ENCODE measurements at regions not wholly inside any gene's neighbourhood (a gene's known extent, or its start where the extent isn't known, plus 50 kb on each side); places are given as distances from the start of the nearest gene placed in this dataset.

DNA sequence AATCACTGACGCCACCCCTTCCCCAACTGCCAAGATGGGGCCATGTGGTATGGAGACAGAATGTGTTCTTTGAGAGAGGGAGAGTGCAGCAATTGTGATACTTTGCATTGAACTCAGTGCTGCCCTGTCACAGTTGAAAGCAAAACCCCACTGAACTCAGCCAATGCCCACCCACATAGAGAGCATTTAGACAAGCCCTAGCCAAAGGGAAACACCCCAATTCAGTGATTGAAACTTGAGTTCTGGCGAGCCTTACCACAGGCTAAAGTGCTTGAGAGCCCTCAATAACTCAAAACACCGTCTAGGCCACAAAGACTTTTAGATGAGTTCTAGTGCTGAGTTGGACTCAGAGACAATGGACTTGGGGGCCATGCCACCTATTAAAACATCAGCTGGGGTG lies 751.9 kb upstream of the POT1 start:
- H2AFZ ChIP-seq (ENCODE audit: low read depth, low read length) = no peak overlapping the region
- H3K9me3 ChIP-seq (replicated peaks; ENCODE audit: control insufficient read depth, insufficient read depth, low read depth, low read length) = 0 out of 2 replicates have a peak, but pooled peaks cover 2% of the 10 kb centered on the region
- intact Hi-C loops (cut with micrococcal nuclease) = no loop called here
- no peaks in the 10 kb centered on the region for H3K4me1 ChIP-seq (replicated peaks in 1 of 2; ENCODE audit: control insufficient read depth in 2 of 2, insufficient read depth in 2 of 2, low read length in 2 of 2)
- ChIA-PET POLR2A (no interaction called here), CTCF (ENCODE audit: low intra/inter-chr PET ratio) (no interaction called here)
- no peaks in the 10 kb centered on the region for H4K20me1 ChIP-seq (replicated peaks; ENCODE audit: control insufficient read depth, insufficient read depth, low read length)
- H3K4me2 ChIP-seq (ENCODE audit: insufficient read depth, low read length) = no peak overlapping the region
- ATAC-seq (no peak), FAIRE-seq (no peak), DNase-seq (ENCODE audit: extremely low read depth in 1 of 4, low spot score in 3 of 4) (no peak)
- TF ChIP-seq ASH1L (IDR thresholded peaks at IDR 0.05; ENCODE audit: borderline replicate concordance, low read depth, partially characterized antibody) = no peak
- TF ChIP-seq, protein P1, sequence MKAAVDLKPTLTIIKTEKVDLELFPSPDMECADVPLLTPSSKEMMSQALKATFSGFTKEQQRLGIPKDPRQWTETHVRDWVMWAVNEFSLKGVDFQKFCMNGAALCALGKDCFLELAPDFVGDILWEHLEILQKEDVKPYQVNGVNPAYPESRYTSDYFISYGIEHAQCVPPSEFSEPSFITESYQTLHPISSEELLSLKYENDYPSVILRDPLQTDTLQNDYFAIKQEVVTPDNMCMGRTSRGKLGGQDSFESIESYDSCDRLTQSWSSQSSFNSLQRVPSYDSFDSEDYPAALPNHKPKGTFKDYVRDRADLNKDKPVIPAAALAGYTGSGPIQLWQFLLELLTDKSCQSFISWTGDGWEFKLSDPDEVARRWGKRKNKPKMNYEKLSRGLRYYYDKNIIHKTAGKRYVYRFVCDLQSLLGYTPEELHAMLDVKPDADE (conservative IDR thresholded peaks at IDR 0.05; ENCODE audit: control insufficient read depth, low read depth, low read length) = no peak
- TF ChIP-seq, protein P2, sequence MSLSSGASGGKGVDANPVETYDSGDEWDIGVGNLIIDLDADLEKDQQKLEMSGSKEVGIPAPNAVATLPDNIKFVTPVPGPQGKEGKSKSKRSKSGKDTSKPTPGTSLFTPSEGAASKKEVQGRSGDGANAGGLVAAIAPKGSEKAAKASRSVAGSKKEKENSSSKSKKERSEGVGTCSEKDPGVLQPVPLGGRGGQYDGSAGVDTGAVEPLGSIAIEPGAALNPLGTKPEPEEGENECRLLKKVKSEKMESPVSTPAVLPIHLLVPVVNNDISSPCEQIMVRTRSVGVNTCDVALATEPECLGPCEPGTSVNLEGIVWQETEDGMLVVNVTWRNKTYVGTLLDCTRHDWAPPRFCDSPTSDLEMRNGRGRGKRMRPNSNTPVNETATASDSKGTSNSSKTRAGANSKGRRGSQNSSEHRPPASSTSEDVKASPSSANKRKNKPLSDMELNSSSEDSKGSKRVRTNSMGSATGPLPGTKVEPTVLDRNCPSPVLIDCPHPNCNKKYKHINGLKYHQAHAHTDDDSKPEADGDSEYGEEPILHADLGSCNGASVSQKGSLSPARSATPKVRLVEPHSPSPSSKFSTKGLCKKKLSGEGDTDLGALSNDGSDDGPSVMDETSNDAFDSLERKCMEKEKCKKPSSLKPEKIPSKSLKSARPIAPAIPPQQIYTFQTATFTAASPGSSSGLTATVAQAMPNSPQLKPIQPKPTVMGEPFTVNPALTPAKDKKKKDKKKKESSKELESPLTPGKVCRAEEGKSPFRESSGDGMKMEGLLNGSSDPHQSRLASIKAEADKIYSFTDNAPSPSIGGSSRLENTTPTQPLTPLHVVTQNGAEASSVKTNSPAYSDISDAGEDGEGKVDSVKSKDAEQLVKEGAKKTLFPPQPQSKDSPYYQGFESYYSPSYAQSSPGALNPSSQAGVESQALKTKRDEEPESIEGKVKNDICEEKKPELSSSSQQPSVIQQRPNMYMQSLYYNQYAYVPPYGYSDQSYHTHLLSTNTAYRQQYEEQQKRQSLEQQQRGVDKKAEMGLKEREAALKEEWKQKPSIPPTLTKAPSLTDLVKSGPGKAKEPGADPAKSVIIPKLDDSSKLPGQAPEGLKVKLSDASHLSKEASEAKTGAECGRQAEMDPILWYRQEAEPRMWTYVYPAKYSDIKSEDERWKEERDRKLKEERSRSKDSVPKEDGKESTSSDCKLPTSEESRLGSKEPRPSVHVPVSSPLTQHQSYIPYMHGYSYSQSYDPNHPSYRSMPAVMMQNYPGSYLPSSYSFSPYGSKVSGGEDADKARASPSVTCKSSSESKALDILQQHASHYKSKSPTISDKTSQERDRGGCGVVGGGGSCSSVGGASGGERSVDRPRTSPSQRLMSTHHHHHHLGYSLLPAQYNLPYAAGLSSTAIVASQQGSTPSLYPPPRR (CRISPR knock-in tag; IDR thresholded peaks at IDR 0.05; ENCODE audit: borderline replicate concordance) = no peak
- no peak for TF ChIP-seq RBM15 (IDR thresholded peaks at IDR 0.05; ENCODE audit: insufficient read depth, low read length)
- no TSS peak for BruUV-seq (replicated peaks)
- no peak overlapping the region for H3K27ac ChIP-seq (ENCODE audit: extremely low read depth, low read depth, low read length)
- in situ Hi-C loops (cut with MboI) = no loop called here
- H3K9me1 ChIP-seq (ENCODE audit: control insufficient read depth, insufficient read depth, low read length) = no peaks in the 10 kb centered on the region
- no peaks in the 10 kb centered on the region for H3K79me2 ChIP-seq (ENCODE audit: control insufficient read depth, insufficient read depth, low read length)
- H3K9ac ChIP-seq (ENCODE audit: insufficient read depth in 1 of 2, low read depth in 2 of 2, low read length in 2 of 2) = no peak overlapping the region
- no peak overlapping the region for H3K4me3 ChIP-seq
- no peaks in the 10 kb centered on the region for H3K36me3 ChIP-seq (ENCODE audit: control insufficient read depth, insufficient read depth, low read length)
- WGBS (ENCODE audit: insufficient coverage, low coverage, missing lambda C conversion rate) = 11% methylated on average over 3 of the region's 3 CpGs
- H3K27me3 ChIP-seq (ENCODE audit: control insufficient read depth in 2 of 2, insufficient read depth in 2 of 2, low read length in 2 of 2) = no peaks in the 10 kb centered on the region
